Heart right ventricle (tissue), 16 donors: ENCODE measurements at regions not wholly inside any gene's neighbourhood (a gene's known extent, or its start where the extent isn't known, plus 50 kb on each side); places are given as distances from the start of the nearest gene placed in this dataset.

Experiments
- ATAC-seq, 8 donors: fragments of 200-7000 bp; cut with Tn5 transposase; one replicate each; pipeline ENCODE4 v1.9.1; 2020; ENCODE audit warnings: mild to moderate bottlenecking in 8 of 8, moderate library complexity in 8 of 8, moderate number of reproducible peaks in 1 of 8
- DNase-seq, 2 donors: peaks; one replicate each; pipeline ENCODE4 v3.0.0-alpha.2; 2020
- H3K27ac ChIP-seq, 10 donors: fragments of 200-600 bp; sonication (generic) in 2 of 10; one replicate each; pipeline versions ENCODE4 v1.5.0 to v1.8.0; 2020 to 2022; ENCODE audit warnings: mild to moderate bottlenecking in 3 of 10
- H3K27me3 ChIP-seq, 7 donors: fragments of 200-600 bp; one replicate each; pipeline ENCODE4 v1.8.0; 2021 to 2022; ENCODE audit warnings: mild to moderate bottlenecking in 2 of 7
- H3K36me3 ChIP-seq, 9 donors: fragments of 200-600 bp; sonication (generic) in 1 of 9; one replicate each; pipeline versions ENCODE4 v1.5.0 to v1.8.0; 2020 to 2022; ENCODE audit warnings: mild to moderate bottlenecking in 2 of 9
- H3K4me1 ChIP-seq, 9 donors: fragments of 200-600 bp; sonication (generic) in 1 of 9; one replicate each; pipeline versions ENCODE4 v1.5.0 to v1.8.0; 2020 to 2022; ENCODE audit warnings: mild to moderate bottlenecking in 4 of 9
- H3K4me3 ChIP-seq, 10 donors: fragments of 200-600 bp; sonication (generic) in 2 of 10; one replicate each; pipeline versions ENCODE4 v1.5.0 to v1.8.0; 2020 to 2022; ENCODE audit warnings: mild to moderate bottlenecking in 7 of 10, moderate library complexity in 2 of 10
- H3K9me3 ChIP-seq, 11 donors: fragments of 200-600 bp in 10 of 11; sonication (generic) in 2 of 11; one replicate each; pipeline versions ENCODE4 v1.5.0 to v1.8.0; 2013 to 2022; ENCODE audit warnings: mild to moderate bottlenecking in 2 of 11, control low read depth in 1 of 11, moderate library complexity in 1 of 11
- CTCF ChIP-seq, 9 donors: fragments of 200-600 bp; sonication (generic) in 2 of 9; IDR thresholded peaks; one replicate each; pipeline versions ENCODE4 v1.5.0 to v1.8.0; 2021 to 2022; ENCODE audit warnings: antibody characterized with exemption in 9 of 9, mild to moderate bottlenecking in 5 of 9, moderate library complexity in 1 of 9
- WGBS, 2 donors: extraction: QIAGEN DNeasy Blood & Tissue Kit; methylation state at CpG; one replicate each; pipeline ENCODE4 v1.1.7; 2013; ENCODE audit warnings: inconsistent platforms in 1 of 2; 5-methylcytosine and 5-hydroxymethylcytosine counted together
- intact Hi-C, 10 donors: fragments of 100-400 bp; cut with DNase I; formaldehyde crosslinking; loops; one replicate each; pipeline versions ENCODE4 v1.11.1 to v1.14.2; 2022
- donor health status: Arrhythmogenic right ventricular cardiomyopathy.
- donor health status: ischemic (EF 13 %, LVEDD 7.1; RV severe dilation, severe dysfunction).
- donor health status: healthy with polysubstance abuse.
- donor health status: DM: no; HTN: yes; CAD: no.
- donor health status: DM: no; HTN: no; CAD: no.
- donor health status: ischemic (EF 25% LVEDD 6.9; RV normal size, moderate dysfunction).
- donor health status: ischemic (EF 25% LVEDD 5.7; RV mildly dilated, moderate dysfunction).
- donor health status: healthy.
- donor health status: DM: yes; HTN: yes; CAD: no.
- donor health status: Ischemic cardiomyopathy.
- donor health status: ischemic (EF 35%, LVEDD 5.7; RV mildly dilated, moderate dysfunction).
- donor health status: nonischemic (EF 11% LVEDD 7.7; RV severe dilation, severe dysfunction).
- donor health status: DM: yes; HTN: yes; CAD: no.
- donor health status: PGD.
- donor health status: ischemic (EF 29% LVEDD 5.4; RV normal size, mild dysfunction).
- donor health status: nonischemic (EF 23%, LVEDD 6.1; RV moderate dilation, normal function).

DNA sequence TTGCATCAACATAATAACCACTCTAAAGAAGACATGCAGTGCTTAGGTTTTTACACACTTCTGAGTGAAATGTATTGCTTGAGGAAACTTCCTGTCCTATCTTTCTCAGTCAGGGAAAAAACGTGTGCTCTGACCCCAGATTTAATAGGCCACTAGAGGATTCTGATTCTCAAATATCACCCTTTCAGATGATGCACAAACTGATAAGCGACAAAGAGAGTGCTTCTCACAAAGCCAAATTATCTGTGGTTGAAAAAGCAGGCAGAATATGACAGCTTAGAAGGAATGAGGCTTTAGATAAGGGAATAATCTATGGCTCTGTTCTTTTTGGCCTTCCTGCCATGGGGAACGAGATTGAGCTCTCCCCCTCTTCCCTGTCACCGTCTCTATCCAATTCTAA lies 583.4 kb upstream of the SGO1 start:
- ATAC-seq (no peak), DNase-seq (no peak)
- H3K9me3 ChIP-seq, result peaks cover 0 to 12% (median 5%) of the 10 kb centered on the region in 11 donors
- no peaks in the 10 kb centered on the region for H3K36me3 ChIP-seq
- no peak overlapping the region for H3K4me3 ChIP-seq
- TF ChIP-seq CTCF (IDR thresholded peaks at IDR 0.05), result no peak
- no peaks in the 10 kb centered on the region for H3K27me3 ChIP-seq
- no peaks in the 10 kb centered on the region for H3K4me1 ChIP-seq
- intact Hi-C loops, result no loop called here
- 43 to 47% methylated on average over 4 of the region's 4 CpGs for WGBS, 2 donors
- no peak overlapping the region for H3K27ac ChIP-seq

- no peaks in the 10 kb centered on the region for H3K27me3 ChIP-seq
- no peak for TF ChIP-seq CTCF (IDR thresholded peaks at IDR 0.05)
- H3K36me3 ChIP-seq, result no peaks in the 10 kb centered on the region
- peaks cover 0 to 3% (median 0%) of the 10 kb centered on the region in 11 donors for H3K9me3 ChIP-seq
- no peak for DNase-seq
- H3K27ac ChIP-seq, result no peak overlapping the region
- ATAC-seq, result no peak
- no peaks in the 10 kb centered on the region for H3K4me1 ChIP-seq
- no peak overlapping the region for H3K4me3 ChIP-seq
- intact Hi-C loops, result no loop called here
Measured at GRCh38 chr3:20760981-20761380, 575.0 kb upstream of the SGO1 start.

DNA sequence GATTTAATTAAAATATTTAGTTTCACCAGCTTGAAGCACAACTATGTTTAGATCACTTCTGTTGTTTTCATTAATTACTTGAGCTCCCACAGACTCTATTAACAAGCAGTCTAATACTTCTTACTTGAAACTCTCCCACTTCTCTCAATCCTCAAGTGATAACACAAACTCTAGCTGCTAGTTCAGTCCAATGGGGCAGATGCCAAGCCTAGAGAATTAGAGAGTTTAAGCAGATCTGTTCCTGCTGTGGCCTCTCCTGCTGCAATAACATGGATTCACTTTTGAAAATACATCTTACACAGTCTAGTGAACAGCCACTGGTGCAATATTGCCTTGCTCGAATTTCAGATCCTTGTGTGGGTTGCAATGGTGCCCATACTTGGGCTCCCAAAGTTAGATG lies 566.4 kb upstream of the SGO1 start:
- Histone ChIP-seq H3K4me1 (no peaks in the 10 kb centered on the region), H3K36me3 (no peaks in the 10 kb centered on the region), H3K27ac (no peak overlapping the region), H3K27me3 (no peaks in the 10 kb centered on the region), H3K9me3 (peaks cover 0 to 9% (median 0%) of the 10 kb centered on the region in 11 donors), H3K4me3 (no peak overlapping the region)
- ATAC-seq (no peak), DNase-seq (no peak)
- no peak for TF ChIP-seq CTCF (IDR thresholded peaks at IDR 0.05)
- intact Hi-C loops, result no loop called here
- WGBS, 2 donors, result 78 to 82% methylated on average over 1 of the region's 1 CpG

GRCh38 chr3:20751296-20751695 lies 565.3 kb upstream of the SGO1 start:
- Histone ChIP-seq H3K36me3 (no peaks in the 10 kb centered on the region), H3K4me3 (no peak overlapping the region), H3K4me1 (no peaks in the 10 kb centered on the region), H3K9me3 (peaks cover 0 to 15% (median 0%) of the 10 kb centered on the region in 11 donors), H3K27ac (no peak overlapping the region), H3K27me3 (no peaks in the 10 kb centered on the region)
- no peak for TF ChIP-seq CTCF (IDR thresholded peaks at IDR 0.05)
- DNase-seq, result no peak
- intact Hi-C loops, result no loop called here
- 65 to 70% methylated on average over 4 of the region's 4 CpGs for WGBS, 2 donors
- no peak for ATAC-seq

- TF ChIP-seq CTCF (IDR thresholded peaks at IDR 0.05), result no peak
- Histone ChIP-seq H3K4me3 (no peak overlapping the region), H3K36me3 (no peaks in the 10 kb centered on the region), H3K4me1 (no peaks in the 10 kb centered on the region), H3K9me3 (peaks cover 0 to 15% (median 0%) of the 10 kb centered on the region in 11 donors), H3K27me3 (no peaks in the 10 kb centered on the region), H3K27ac (no peak overlapping the region)
- intact Hi-C loops, result no loop called here
- WGBS, 2 donors, result 48 to 57% methylated on average over 1 of the region's 1 CpG
- ATAC-seq (no peak), DNase-seq (no peak)
Measured at GRCh38 chr3:20747741-20748140, 561.7 kb upstream of the SGO1 start.
